GM23248 (cell line): ENCODE measurements at regions not wholly inside any gene's neighbourhood (a gene's known extent, or its start where the extent isn't known, plus 50 kb on each side); places are given as distances from the start of the nearest gene placed in this dataset.

Experiments
- DNase-seq: peaks from one replicate; pipeline ENCODE4 v3.0.0-alpha.2; 2015
- H2AFZ ChIP-seq: fragments of 200-600 bp; sonication (generic); 2 replicates; pipeline ENCODE4 v1.6.1; 2016; ENCODE audit warnings: antibody characterized with exemption
- H3F3A ChIP-seq: fragments of 200-600 bp; sonication (generic); 2 replicates; pipeline ENCODE4 v1.6.1; 2016; ENCODE audit warnings: mild to moderate bottlenecking, antibody characterized with exemption, mixed run types; ENCODE audit not compliant: insufficient read depth
- H3K27ac ChIP-seq: fragments of 200-600 bp; sonication (generic); 2 replicates; pipeline ENCODE4 v1.5.1; 2016; ENCODE audit warnings: mild to moderate bottlenecking
- H3K27me3 ChIP-seq: fragments of 200-600 bp; sonication (generic); replicated peaks from 2 replicates; pipeline ENCODE4 v1.6.1; 2016; ENCODE audit warnings: mild to moderate bottlenecking; ENCODE audit not compliant: insufficient read depth
- H3K36me3 ChIP-seq: fragments of 200-600 bp; sonication (generic); 2 replicates; pipeline ENCODE4 v1.6.1; 2016; ENCODE audit warnings: low read depth, mild to moderate bottlenecking
- H3K4me1 ChIP-seq: fragments of 200-600 bp; sonication (generic); 2 replicates; pipeline ENCODE4 v1.6.1; 2016; ENCODE audit warnings: mild to moderate bottlenecking; ENCODE audit not compliant: insufficient read depth
- H3K4me2 ChIP-seq: fragments of 200-600 bp; sonication (generic); one replicate; pipeline ENCODE4 v1.6.1; 2016; ENCODE audit warnings: mild to moderate bottlenecking; ENCODE audit not compliant: unreplicated experiment
- H3K4me3 ChIP-seq: fragments of 200-600 bp; sonication (generic); 2 replicates; pipeline ENCODE4 v1.5.1; 2016; ENCODE audit warnings: mild to moderate bottlenecking
- H3K79me2 ChIP-seq: fragments of 200-600 bp; sonication (generic); 2 replicates; pipeline ENCODE4 v1.6.1; 2016; ENCODE audit warnings: mild to moderate bottlenecking; ENCODE audit not compliant: insufficient read depth
- H3K9ac ChIP-seq: fragments of 200-600 bp; sonication (generic); 2 replicates; pipeline ENCODE4 v1.6.1; 2016; ENCODE audit warnings: mild to moderate bottlenecking
- H3K9me2 ChIP-seq: fragments of 200-600 bp; sonication (generic); 2 replicates; pipeline ENCODE4 v1.6.1; 2016; ENCODE audit warnings: mixed run types, mild to moderate bottlenecking, moderate library complexity; ENCODE audit not compliant: insufficient read depth
- H3K9me3 ChIP-seq: fragments of 200-600 bp; sonication (generic); one replicate; pipeline ENCODE4 v1.6.1; 2017; ENCODE audit warnings: low read depth
- H4K20me1 ChIP-seq: fragments of 200-600 bp; sonication (generic); 2 replicates; pipeline ENCODE4 v1.6.0; 2016; ENCODE audit not compliant: insufficient read depth
- EZH2 ChIP-seq: fragments of 200-600 bp; sonication (generic); IDR thresholded peaks from 2 replicates; pipeline ENCODE4 v1.6.1; 2018; ENCODE audit warnings: antibody characterized with exemption, mild to moderate bottlenecking; ENCODE audit not compliant: insufficient read depth, poor library complexity, severe bottlenecking
- EZH2phosphoT487 ChIP-seq: fragments of 200-600 bp; sonication (generic); IDR thresholded peaks from 2 replicates; pipeline ENCODE4 v1.6.1; 2018; ENCODE audit warnings: antibody characterized with exemption, moderate library complexity, mild to moderate bottlenecking, low read depth; ENCODE audit not compliant: insufficient read depth
- WGBS, 2 experiments: methylation state at CpG; one replicate each; pipeline ENCODE4 v1.1.6; 2015 to 2017; ENCODE audit warnings: low lambda C conversion rate in 2 of 2, low coverage in 1 of 2; ENCODE audit errors: missing lambda C conversion rate in 2 of 2; 5-methylcytosine and 5-hydroxymethylcytosine counted together
- in situ Hi-C: fragments of 300-500 bp; cut with MboI; formaldehyde crosslinking; loops from 2 replicates; pipeline ENCODE4 v1.15.0; 2020

- Histone ChIP-seq H3K9me3 (no peaks in the 10 kb centered on the region), H2AFZ (no peak overlapping the region), H3K79me2 (no peaks in the 10 kb centered on the region), H3K27me3 (no peaks in the 10 kb centered on the region), H3K9me2 (no peaks in the 10 kb centered on the region), H4K20me1 (no peaks in the 10 kb centered on the region), H3K27ac (no peak overlapping the region), H3K4me2 (no peak overlapping the region), H3K4me1 (peaks cover 12% of the 10 kb centered on the region), H3K36me3 (no peaks in the 10 kb centered on the region), H3F3A (no peaks in the 10 kb centered on the region), H3K4me3 (no peak overlapping the region), H3K9ac (no peak overlapping the region)
- no peak for DNase-seq
- TF ChIP-seq EZH2phosphoT487: no peak
- no peak for TF ChIP-seq EZH2
- 97 to 100% methylated on average over 2 of the region's 2 CpGs for WGBS, 2 experiments
- in situ Hi-C loops: no loop called here
These were observed 179.3 kb downstream of the GAS1 start for GRCh38 chr9:86768020-86768419.

- Histone ChIP-seq H3K4me1 (peaks cover 12% of the 10 kb centered on the region), H2AFZ (no peak overlapping the region), H3K36me3 (no peaks in the 10 kb centered on the region), H3K79me2 (no peaks in the 10 kb centered on the region), H3K4me3 (no peak overlapping the region), H3K27me3 (no peaks in the 10 kb centered on the region), H3F3A (no peaks in the 10 kb centered on the region), H3K9me3 (no peaks in the 10 kb centered on the region), H3K27ac (peak overlapping the region; percentile 31), H4K20me1 (no peaks in the 10 kb centered on the region), H3K4me2 (peak overlapping the region; percentile 21), H3K9me2 (no peaks in the 10 kb centered on the region), H3K9ac (no peak overlapping the region)
- WGBS, 2 experiments: 50 to 59% methylated on average over 4 of the region's 4 CpGs
- in situ Hi-C loops: no loop called here
- no peak for DNase-seq
- TF ChIP-seq EZH2 (no peak), EZH2phosphoT487 (no peak)
These were observed 179.9 kb downstream of the GAS1 start for GRCh38 chr9:86767373-86767772.

- no peaks in the 10 kb centered on the region for H3K79me2 ChIP-seq
- in situ Hi-C loops: no loop called here
- H3K9me2 ChIP-seq: no peaks in the 10 kb centered on the region
- peaks cover 12% of the 10 kb centered on the region for H3K4me1 ChIP-seq
- no peaks in the 10 kb centered on the region for H3K9me3 ChIP-seq
- no peaks in the 10 kb centered on the region for H3K27me3 ChIP-seq
- H3K4me3 ChIP-seq: no peak overlapping the region
- H3K9ac ChIP-seq: no peak overlapping the region
- 8 to 22% methylated on average over 7 of the region's 7 CpGs for WGBS, 2 experiments
- TF ChIP-seq EZH2 (no peak), EZH2phosphoT487 (no peak)
- DNase-seq: peak; percentile 96
- no peak overlapping the region for H2AFZ ChIP-seq
- no peaks in the 10 kb centered on the region for H3F3A ChIP-seq
- H3K36me3 ChIP-seq: no peaks in the 10 kb centered on the region
- peak overlapping the region; percentile 21 for H3K4me2 ChIP-seq
- H3K27ac ChIP-seq: peak overlapping the region; percentile 31
- no peaks in the 10 kb centered on the region for H4K20me1 ChIP-seq
These were observed 180.4 kb downstream of the GAS1 start for GRCh38 chr9:86766912-86767311.

- Histone ChIP-seq H4K20me1 (no peaks in the 10 kb centered on the region), H3K4me3 (no peak overlapping the region), H3F3A (no peaks in the 10 kb centered on the region), H3K27ac (no peak overlapping the region), H3K36me3 (no peaks in the 10 kb centered on the region), H3K9ac (no peak overlapping the region), H2AFZ (no peak overlapping the region), H3K4me1 (peaks cover 12% of the 10 kb centered on the region), H3K27me3 (no peaks in the 10 kb centered on the region), H3K9me2 (no peaks in the 10 kb centered on the region), H3K9me3 (no peaks in the 10 kb centered on the region), H3K79me2 (no peaks in the 10 kb centered on the region), H3K4me2 (peak overlapping the region; percentile 21)
- DNase-seq: no peak
- TF ChIP-seq EZH2phosphoT487: no peak
- TF ChIP-seq EZH2: no peak
- WGBS, 2 experiments: 98 to 100% methylated on average over 6 of the region's 6 CpGs
- in situ Hi-C loops: no loop called here
These were observed 180.8 kb downstream of the GAS1 start for GRCh38 chr9:86766511-86766910.

- 95 to 97% methylated on average over 13 of the region's 13 CpGs for WGBS, 2 experiments
- no peaks in the 10 kb centered on the region for H3K36me3 ChIP-seq
- in situ Hi-C loops: no loop called here
These were observed 181.4 kb downstream of the GAS1 start for GRCh38 chr9:86765746-86766430.

More at GRCh38 chr9:86765746-86766430, 181.4 kb downstream of the GAS1 start:
- no peak for DNase-seq
- H3K27me3 ChIP-seq: no peaks in the 10 kb centered on the region
- no peaks in the 10 kb centered on the region for H3K9me2 ChIP-seq
- TF ChIP-seq EZH2 (no peak), EZH2phosphoT487 (no peak)
- H3K27ac ChIP-seq: no peak overlapping the region
- H3F3A ChIP-seq: no peaks in the 10 kb centered on the region
- H3K9ac ChIP-seq: no peak overlapping the region
- H2AFZ ChIP-seq: no peak overlapping the region
- no peak overlapping the region for H3K4me2 ChIP-seq
- H3K4me3 ChIP-seq: no peak overlapping the region
- H3K4me1 ChIP-seq: peaks cover 12% of the 10 kb centered on the region
- H3K79me2 ChIP-seq: no peaks in the 10 kb centered on the region
- H4K20me1 ChIP-seq: no peaks in the 10 kb centered on the region
- H3K9me3 ChIP-seq: no peaks in the 10 kb centered on the region
